Caco-2 (cell line): ENCODE measurements at regions not wholly inside any gene's neighbourhood (a gene's known extent, or its start where the extent isn't known, plus 50 kb on each side); places are given as distances from the start of the nearest gene placed in this dataset.

Experiments used
- BruUV-seq: library from RNA; stranded (reverse); fragments of 400-500 nt; replicated peaks from 2 replicates; lab custom pipeline; 2021; lab: Mats Ljungman, UMichigan
- CTCF ChIA-PET: fragments of 300-600 bp; sonication (Branson Sonifier 250); formaldehyde crosslinking; loops from one replicate; lab custom pipeline; 2022; ENCODE audit warnings: antibody characterized with exemption; lab: Charles Lee
- POLR2A ChIA-PET: fragments of 300-600 bp; sonication (Branson Sonifier 250); formaldehyde crosslinking; loops from one replicate; lab custom pipeline; 2022; ENCODE audit warnings: antibody characterized with exemption; lab: Charles Lee
- DNase-seq, 2 experiments: peaks; one replicate each; pipeline versions ENCODE4 v3.0.0 to v3.0.0-alpha.2; 2020 to 2022
- H3K27me3 ChIP-seq: replicated peaks from 2 replicates; pipeline ENCODE4 v1.6.0; 2011; ENCODE audit warnings: low read length; ENCODE audit not compliant: control insufficient read depth, insufficient read depth
- H3K36me3 ChIP-seq: 2 replicates; pipeline ENCODE4 v1.5.1; 2011; ENCODE audit warnings: low read length; ENCODE audit not compliant: control insufficient read depth, insufficient read depth
- H3K4me1 ChIP-seq: fragments of 250-450 bp; sonication (Bioruptor Pico); 2 replicates; pipeline ENCODE4 v1.5.1; 2020; ENCODE audit warnings: mild to moderate bottlenecking
- H3K4me3 ChIP-seq: 2 replicates; pipeline ENCODE4 v1.5.1; 2011; ENCODE audit warnings: low read depth, mild to moderate bottlenecking, control low read depth, low read length
- H3K9me3 ChIP-seq: fragments of 250-450 bp; sonication (Bioruptor Pico); 2 replicates; pipeline ENCODE4 v1.5.1; 2020; ENCODE audit warnings: mild to moderate bottlenecking, moderate library complexity
- H3K27ac Mint-ChIP-seq: one replicate; pipeline ENCODE4 v1.8.0; 2022; ENCODE audit warnings: mixed read lengths; ENCODE audit not compliant: unreplicated experiment
- H3K27me3 Mint-ChIP-seq: one replicate; pipeline ENCODE4 v1.8.0; 2022; ENCODE audit warnings: mixed read lengths; ENCODE audit not compliant: insufficient read depth, unreplicated experiment
- H3K36me3 Mint-ChIP-seq: one replicate; pipeline ENCODE4 v1.8.0; 2022; ENCODE audit warnings: mild to moderate bottlenecking, mixed read lengths; ENCODE audit not compliant: insufficient read depth, unreplicated experiment
- H3K4me1 Mint-ChIP-seq: one replicate; pipeline ENCODE4 v1.8.0; 2022; ENCODE audit warnings: low read depth, mixed read lengths; ENCODE audit not compliant: unreplicated experiment
- H3K4me3 Mint-ChIP-seq: one replicate; pipeline ENCODE4 v1.8.0; 2022; ENCODE audit warnings: mild to moderate bottlenecking, moderate library complexity, mixed read lengths; ENCODE audit not compliant: unreplicated experiment
- H3K9me3 Mint-ChIP-seq: one replicate; pipeline ENCODE4 v1.8.0; 2022; ENCODE audit warnings: mixed read lengths; ENCODE audit not compliant: unreplicated experiment
- intact Hi-C: fragments of 100-400 bp; cut with micrococcal nuclease; formaldehyde crosslinking; loops from one replicate; pipeline ENCODE4 v1.10.0; 2022; ENCODE audit not compliant: unreplicated experiment
- TF ChIP-seq, protein P1 (sequence below), 2 experiments: fragments of 200-600 bp in 1 of 2; IDR thresholded peaks; 1 replicate in 1 of 2; 2 replicates in 1 of 2; pipeline versions ENCODE4 v1.5.1 to v1.8.0; 2011 to 2022; ENCODE audit warnings: antibody characterized with exemption in 1 of 2, control low read depth in 1 of 2, inconsistent platforms in 1 of 2, low read depth in 1 of 2, low read length in 1 of 2, mild to moderate bottlenecking in 1 of 2, moderate library complexity in 1 of 2; ENCODE audit not compliant: insufficient read depth in 1 of 2, severe bottlenecking in 1 of 2, unreplicated experiment in 1 of 2

DNA sequence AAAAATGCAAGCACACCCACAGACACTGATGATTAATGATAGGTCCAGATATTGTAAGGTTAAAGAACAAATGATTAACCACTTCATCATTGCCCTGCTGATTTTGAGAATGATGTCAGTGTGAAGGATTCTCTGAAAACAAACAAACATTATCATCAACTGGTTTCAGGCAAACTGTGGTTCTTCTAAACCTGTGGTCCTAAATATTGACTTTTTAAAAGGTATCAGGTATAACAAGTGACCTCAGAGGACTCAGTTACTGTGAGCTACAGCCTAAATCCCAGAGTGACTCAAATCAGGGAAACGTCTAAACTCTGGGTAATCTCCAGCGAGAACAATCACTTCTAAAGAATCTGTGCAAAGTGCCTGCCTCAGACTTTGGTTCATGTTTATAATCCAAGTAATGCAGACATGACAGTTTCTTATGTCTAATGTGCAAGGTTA is 172.3 kb upstream of the CDH6 start:
- POLR2A ChIA-PET: interaction anchor here (0.6 kb wide), 1 partner anchor 1513 kb away, joined by 3 read pairs; no protein-coding TSS in a partner anchor
- Histone ChIP-seq H3K9me3 (peaks cover 10% of the 10 kb centered on the region), H3K36me3 (no peaks in the 10 kb centered on the region), H3K4me1 (peaks cover 44% of the 10 kb centered on the region), H3K27me3 (no peaks in the 10 kb centered on the region), H3K4me3 (no peak overlapping the region)
- H3K27me3 Mint-ChIP-seq: no peaks in the 10 kb centered on the region
- no peaks in the 10 kb centered on the region for H3K36me3 Mint-ChIP-seq
- peaks cover 10% of the 10 kb centered on the region for H3K4me1 Mint-ChIP-seq
- peaks cover 9% of the 10 kb centered on the region for H3K9me3 Mint-ChIP-seq
- no peak overlapping the region for H3K4me3 Mint-ChIP-seq
- TF ChIP-seq, protein P1, sequence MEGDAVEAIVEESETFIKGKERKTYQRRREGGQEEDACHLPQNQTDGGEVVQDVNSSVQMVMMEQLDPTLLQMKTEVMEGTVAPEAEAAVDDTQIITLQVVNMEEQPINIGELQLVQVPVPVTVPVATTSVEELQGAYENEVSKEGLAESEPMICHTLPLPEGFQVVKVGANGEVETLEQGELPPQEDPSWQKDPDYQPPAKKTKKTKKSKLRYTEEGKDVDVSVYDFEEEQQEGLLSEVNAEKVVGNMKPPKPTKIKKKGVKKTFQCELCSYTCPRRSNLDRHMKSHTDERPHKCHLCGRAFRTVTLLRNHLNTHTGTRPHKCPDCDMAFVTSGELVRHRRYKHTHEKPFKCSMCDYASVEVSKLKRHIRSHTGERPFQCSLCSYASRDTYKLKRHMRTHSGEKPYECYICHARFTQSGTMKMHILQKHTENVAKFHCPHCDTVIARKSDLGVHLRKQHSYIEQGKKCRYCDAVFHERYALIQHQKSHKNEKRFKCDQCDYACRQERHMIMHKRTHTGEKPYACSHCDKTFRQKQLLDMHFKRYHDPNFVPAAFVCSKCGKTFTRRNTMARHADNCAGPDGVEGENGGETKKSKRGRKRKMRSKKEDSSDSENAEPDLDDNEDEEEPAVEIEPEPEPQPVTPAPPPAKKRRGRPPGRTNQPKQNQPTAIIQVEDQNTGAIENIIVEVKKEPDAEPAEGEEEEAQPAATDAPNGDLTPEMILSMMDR (IDR thresholded peaks at IDR 0.05; ENCODE audit: insufficient read depth in 1 of 2, low read depth in 1 of 2, low read length in 1 of 2, severe bottlenecking in 1 of 2, unreplicated experiment in 1 of 2): no peak
- CTCF ChIA-PET: interaction anchor here (0.9 to 1.2 kb wide), 3 partner anchors 141 to 327 kb away, joined by 3 to 4 read pairs (median 3); no protein-coding TSS in a partner anchor
- intact Hi-C loops: loop anchor here (1.0 to 5.0 kb wide), 3 partner anchors 86 to 174 kb away; no protein-coding TSS in a partner anchor
- H3K27ac Mint-ChIP-seq: peak overlapping the region; percentile 68
- peak; percentile 49 to 53 for DNase-seq
- no TSS peak for BruUV-seq

DNA sequence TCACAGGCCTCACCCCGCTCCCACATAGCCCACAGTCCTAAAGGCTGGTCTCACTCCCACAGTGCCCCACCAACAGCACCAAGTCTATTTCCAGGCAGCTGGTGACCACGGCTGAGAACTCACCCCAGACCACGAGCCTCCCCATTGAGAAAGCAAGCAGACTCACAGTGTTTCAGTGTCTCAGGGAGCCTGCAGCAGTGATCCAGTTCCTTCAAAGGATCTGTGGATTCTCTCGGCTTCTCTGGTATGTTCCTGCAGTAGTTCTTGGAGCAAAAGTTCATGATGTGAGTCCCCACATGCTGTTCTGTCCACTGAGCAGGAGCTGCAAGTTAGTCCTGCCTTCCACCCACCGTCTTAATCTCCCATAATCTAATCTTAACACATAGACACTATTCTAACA is 185.3 kb upstream of the CDH6 start:
- H3K4me3 Mint-ChIP-seq: no peak overlapping the region

DNA sequence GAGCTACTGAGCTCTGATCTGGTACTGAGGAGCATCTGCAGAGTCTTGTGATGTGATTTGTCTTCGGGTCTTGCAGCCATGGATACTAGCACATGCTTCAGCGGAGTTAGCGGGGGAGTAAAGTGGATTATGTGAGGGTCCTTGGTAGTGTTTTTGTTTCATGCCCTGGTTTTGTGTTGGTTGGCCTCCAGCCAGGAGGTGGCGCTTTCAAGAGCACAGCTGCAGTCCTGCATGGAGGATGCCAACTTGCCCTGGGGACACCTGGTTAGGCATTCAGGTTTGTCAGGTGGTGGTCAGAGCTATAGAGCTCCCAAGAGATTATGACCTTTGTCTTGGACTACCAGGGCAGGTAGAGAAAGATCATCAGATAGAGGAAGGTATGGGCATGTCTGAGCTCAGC is 185.8 kb upstream of the CDH6 start:
- Mint-ChIP-seq H3K4me3 (no peak overlapping the region), H3K27me3 (no peaks in the 10 kb centered on the region), H3K36me3 (no peaks in the 10 kb centered on the region), H3K9me3 (peaks cover 50% of the 10 kb centered on the region), H3K4me1 (peaks cover 13% of the 10 kb centered on the region), H3K27ac (no peak overlapping the region)
- POLR2A ChIA-PET: no interaction called here
- CTCF ChIA-PET: no interaction called here
- Histone ChIP-seq H3K36me3 (no peaks in the 10 kb centered on the region), H3K27me3 (no peaks in the 10 kb centered on the region), H3K4me1 (peaks cover 10% of the 10 kb centered on the region), H3K4me3 (no peak overlapping the region), H3K9me3 (peaks cover 4% of the 10 kb centered on the region; the same call in 1 of the 2 replicates)
- TF ChIP-seq, protein P1 (IDR thresholded peaks at IDR 0.05; ENCODE audit: insufficient read depth in 1 of 2, low read depth in 1 of 2, low read length in 1 of 2, severe bottlenecking in 1 of 2, unreplicated experiment in 1 of 2): no peak
- intact Hi-C loops: no loop called here
- no TSS peak for BruUV-seq
- DNase-seq: no peak

More for the DNA sequence above, 185.3 kb upstream of the CDH6 start:
- Histone ChIP-seq H3K36me3 (no peaks in the 10 kb centered on the region), H3K9me3 (peaks cover 7% of the 10 kb centered on the region; the same call in 1 of the 2 replicates), H3K4me3 (no peak overlapping the region), H3K27me3 (no peaks in the 10 kb centered on the region), H3K4me1 (peaks cover 12% of the 10 kb centered on the region)
- Mint-ChIP-seq H3K4me1 (peaks cover 13% of the 10 kb centered on the region), H3K36me3 (no peaks in the 10 kb centered on the region), H3K9me3 (peaks cover 47% of the 10 kb centered on the region), H3K27me3 (no peaks in the 10 kb centered on the region), H3K27ac (no peak overlapping the region)
- TF ChIP-seq, protein P1 (IDR thresholded peaks at IDR 0.05; ENCODE audit: insufficient read depth in 1 of 2, low read depth in 1 of 2, low read length in 1 of 2, severe bottlenecking in 1 of 2, unreplicated experiment in 1 of 2): no peak
- no TSS peak for BruUV-seq
- intact Hi-C loops: no loop called here
- no peak for DNase-seq
- ChIA-PET POLR2A (no interaction called here), CTCF (no interaction called here)
